Neural cell (in vitro differentiated cells): ENCODE measurements at regions not wholly inside any gene's neighbourhood (a gene's known extent, or its start where the extent isn't known, plus 50 kb on each side); places are given as distances from the start of the nearest gene placed in this dataset.

Source experiments
- H2AFZ ChIP-seq: fragments of 200-600, 300-800 bp; sonication (generic), shearing (Covaris generic); 2 replicates; pipeline ENCODE4 v1.6.0; 2014; ENCODE audit warnings: low read depth, mild to moderate bottlenecking, antibody characterized with exemption, low read length, moderate library complexity
- H3F3A ChIP-seq: fragments of 200-600 bp; shearing (Covaris generic); 2 replicates; pipeline ENCODE4 v1.6.1; 2016; ENCODE audit warnings: mild to moderate bottlenecking, moderate library complexity, mixed read lengths, antibody characterized with exemption, low read length; ENCODE audit not compliant: insufficient read depth, poor library complexity, severe bottlenecking
- H3K27ac ChIP-seq: fragments of 200-600, 300-800 bp; sonication (generic), shearing (Covaris generic); 2 replicates; pipeline ENCODE4 v1.5.1; 2014; ENCODE audit warnings: mild to moderate bottlenecking, low read length, moderate library complexity
- H3K27me3 ChIP-seq: fragments of 300-800, 200-600 bp; sonication (generic), shearing (Covaris generic); 2 replicates; pipeline ENCODE4 v1.6.0; 2014; ENCODE audit warnings: mild to moderate bottlenecking, low read depth, low read length, moderate library complexity; ENCODE audit not compliant: insufficient read depth
- H3K36me3 ChIP-seq: fragments of 300-800, 200-600 bp; sonication (generic), shearing (Covaris generic); 2 replicates; pipeline ENCODE4 v1.5.1; 2014; ENCODE audit warnings: mild to moderate bottlenecking, antibody characterized with exemption, low read length, moderate library complexity; ENCODE audit not compliant: insufficient read depth
- H3K4me2 ChIP-seq: fragments of 300-800, 200-600 bp; sonication (generic), shearing (Covaris generic); 2 replicates; pipeline ENCODE4 v1.6.0; 2014; ENCODE audit warnings: mild to moderate bottlenecking, low read length
- H3K4me3 ChIP-seq: fragments of 300-800, 200-600 bp; sonication (generic), shearing (Covaris generic); 2 replicates; pipeline ENCODE4 v1.5.1; 2014; ENCODE audit warnings: mild to moderate bottlenecking, low read length, moderate library complexity
- H3K79me2 ChIP-seq: fragments of 200-600 bp; shearing (Covaris generic); replicated peaks from 2 replicates; pipeline ENCODE4 v1.6.0; 2014; ENCODE audit warnings: mild to moderate bottlenecking, low read length, moderate library complexity; ENCODE audit not compliant: insufficient read depth
- H3K9ac ChIP-seq: fragments of 300-800, 200-600 bp; sonication (generic), shearing (Covaris generic); 2 replicates; pipeline ENCODE4 v1.6.1; 2016; ENCODE audit warnings: mild to moderate bottlenecking, low read length, mixed read lengths
- H3K9me2 ChIP-seq: fragments of 200-600 bp; shearing (Covaris generic); 2 replicates; pipeline ENCODE4 v1.6.1; 2016; ENCODE audit warnings: mild to moderate bottlenecking, low read length, mixed read lengths; ENCODE audit not compliant: insufficient read depth
- H3K9me3 ChIP-seq: fragments of 200-600, 300-800 bp; sonication (generic), shearing (Covaris generic); 2 replicates; pipeline ENCODE4 v1.6.1; 2016; ENCODE audit warnings: mild to moderate bottlenecking, mixed run types, low read length, moderate library complexity, mixed read lengths
- H4K20me1 ChIP-seq: fragments of 200-600 bp; shearing (Covaris generic); 2 replicates; pipeline ENCODE4 v1.6.1; 2016; ENCODE audit warnings: mild to moderate bottlenecking, mixed run types; ENCODE audit not compliant: insufficient read depth
- CTCF ChIP-seq: fragments of 450-650 bp; IDR thresholded peaks from 2 replicates; pipeline ENCODE4 v1.5.1; 2014; ENCODE audit warnings: antibody characterized with exemption, mild to moderate bottlenecking, moderate library complexity; ENCODE audit not compliant: poor library complexity, severe bottlenecking
- EP300 ChIP-seq: fragments of 450-650 bp; conservative IDR thresholded peaks from 2 replicates; pipeline ENCODE4 v1.6.1; 2014; ENCODE audit warnings: antibody characterized with exemption, mild to moderate bottlenecking, moderate library complexity; ENCODE audit not compliant: poor library complexity, severe bottlenecking
- EZH2 ChIP-seq: fragments of 200-600, 300-800 bp; shearing (Covaris generic), sonication (generic); IDR thresholded peaks from 2 replicates; pipeline ENCODE4 v1.6.1; 2014; ENCODE audit warnings: antibody characterized with exemption, low read length, borderline replicate concordance, mild to moderate bottlenecking; ENCODE audit not compliant: insufficient read depth, poor library complexity, severe bottlenecking
- MXI1 ChIP-seq: fragments of 450-650 bp; conservative IDR thresholded peaks from 2 replicates; pipeline ENCODE4 v1.6.1; 2014; ENCODE audit warnings: antibody characterized with exemption, mild to moderate bottlenecking; ENCODE audit not compliant: poor library complexity, severe bottlenecking
- POLR2AphosphoS5 ChIP-seq: IDR thresholded peaks from 2 replicates; pipeline ENCODE4 v1.6.1; 2012
- RAD21 ChIP-seq: fragments of 450-650 bp; conservative IDR thresholded peaks from 2 replicates; pipeline ENCODE4 v1.6.1; 2014; ENCODE audit warnings: antibody characterized with exemption, mild to moderate bottlenecking, moderate library complexity
- REST ChIP-seq: IDR thresholded peaks from 2 replicates; pipeline ENCODE4 v1.6.1; 2012; ENCODE audit warnings: borderline replicate concordance
- SMC3 ChIP-seq: fragments of 450-650 bp; conservative IDR thresholded peaks from 2 replicates; pipeline ENCODE4 v1.6.1; 2014; ENCODE audit warnings: antibody characterized with exemption, mild to moderate bottlenecking, moderate library complexity; ENCODE audit not compliant: poor library complexity
- TAF1 ChIP-seq: IDR thresholded peaks from 2 replicates; pipeline ENCODE4 v1.6.1; 2012; ENCODE audit warnings: low read depth

DNA sequence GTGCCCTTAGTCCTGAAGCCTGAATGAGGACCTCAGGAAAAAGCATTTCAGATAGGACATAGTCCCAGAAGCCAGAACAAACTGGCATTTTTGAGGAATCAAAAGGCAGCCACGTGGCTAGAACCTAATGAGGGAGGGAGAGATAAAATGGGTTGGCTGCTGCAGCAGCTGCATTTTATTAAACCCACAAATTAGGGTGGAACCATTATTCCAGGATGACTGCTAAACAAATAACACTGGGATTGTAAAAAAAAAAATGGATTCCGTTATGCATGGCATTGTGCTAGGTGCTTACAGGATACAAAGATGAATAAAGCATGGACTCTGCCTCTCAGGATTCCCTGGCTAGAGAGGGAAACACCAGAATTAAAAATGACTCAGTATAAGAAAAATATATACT lies 141.5 kb downstream of the SATB1 start:
- no peaks in the 10 kb centered on the region for H4K20me1 ChIP-seq
- H3F3A ChIP-seq, result no peaks in the 10 kb centered on the region
- TF ChIP-seq EZH2, result no peak
- no peak for TF ChIP-seq TAF1
- TF ChIP-seq REST, result no peak
- TF ChIP-seq POLR2AphosphoS5, result no peak
- no peak for TF ChIP-seq SMC3
- TF ChIP-seq CTCF, result no peak
- H3K9me2 ChIP-seq, result no peaks in the 10 kb centered on the region
- no peak overlapping the region for H3K4me2 ChIP-seq
- no peaks in the 10 kb centered on the region for H3K36me3 ChIP-seq
- no peak overlapping the region for H3K9ac ChIP-seq
- no peaks in the 10 kb centered on the region for H3K79me2 ChIP-seq
- no peaks in the 10 kb centered on the region for H3K27me3 ChIP-seq
- H3K9me3 ChIP-seq, result no peaks in the 10 kb centered on the region
- H3K4me3 ChIP-seq, result no peak overlapping the region
- no peak overlapping the region for H2AFZ ChIP-seq
- no peak overlapping the region for H3K27ac ChIP-seq

DNA sequence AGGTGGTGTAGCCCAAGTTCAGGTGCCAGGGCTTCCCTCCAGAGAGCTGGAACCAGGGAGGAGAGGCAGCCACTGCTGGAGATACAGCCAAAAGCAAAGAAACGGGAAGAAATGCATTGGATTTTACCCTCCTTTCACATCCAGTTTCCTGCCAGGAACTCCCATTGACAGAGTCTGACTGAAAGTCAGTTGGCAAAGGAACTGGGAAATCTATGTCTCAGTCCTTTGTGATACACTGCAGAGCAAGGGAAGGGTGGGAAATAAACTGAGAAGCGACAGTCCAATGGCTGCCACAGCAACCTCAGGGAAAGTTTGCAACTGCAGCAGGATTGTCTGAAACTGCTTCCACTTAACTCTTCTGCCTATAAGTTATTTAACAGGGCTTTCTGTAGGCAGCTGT lies 142.6 kb downstream of the SATB1 start:
- TF ChIP-seq TAF1, result no peak
- TF ChIP-seq SMC3, result no peak
- no peak for TF ChIP-seq RAD21
- TF ChIP-seq EP300, result no peak
- TF ChIP-seq POLR2AphosphoS5, result no peak
- no peak for TF ChIP-seq REST
- no peak for TF ChIP-seq MXI1
- TF ChIP-seq CTCF, result no peak
- no peak for TF ChIP-seq EZH2
- no peaks in the 10 kb centered on the region for H3K79me2 ChIP-seq
- H2AFZ ChIP-seq, result no peak overlapping the region
- H3K9me3 ChIP-seq, result no peaks in the 10 kb centered on the region
- no peak overlapping the region for H3K4me2 ChIP-seq
- no peaks in the 10 kb centered on the region for H3K36me3 ChIP-seq
- H3K9ac ChIP-seq, result no peak overlapping the region
- no peaks in the 10 kb centered on the region for H3F3A ChIP-seq
- no peaks in the 10 kb centered on the region for H3K27me3 ChIP-seq
- no peak overlapping the region for H3K27ac ChIP-seq
- H3K4me3 ChIP-seq, result no peak overlapping the region
- H4K20me1 ChIP-seq, result no peaks in the 10 kb centered on the region
- H3K9me2 ChIP-seq, result no peaks in the 10 kb centered on the region
